Right atrium auricular region (tissue), 2 donors: ENCODE measurements at regions not wholly inside any gene's neighbourhood (a gene's known extent, or its start where the extent isn't known, plus 50 kb on each side); places are given as distances from the start of the nearest gene placed in this dataset.

Experiments used
- DNase-seq: peaks from one replicate; pipeline ENCODE4 v3.0.0-alpha.2; 2019; ENCODE audit warnings: low spot score
- H3K27ac ChIP-seq, 2 donors: fragments of 200-600 bp; sonication (generic); 1 replicate in 1 of 2; 2 replicates in 1 of 2; pipeline ENCODE4 v1.5.1; 2016 to 2019
- H3K27me3 ChIP-seq, 2 donors: fragments of 200-600 bp; sonication (generic); one replicate each; pipeline versions ENCODE4 v1.5.1 to v1.6.0; 2017 to 2019
- H3K36me3 ChIP-seq: fragments of 200-600 bp; sonication (generic); one replicate; pipeline ENCODE4 v1.5.1; 2016
- H3K4me1 ChIP-seq, 2 donors: fragments of 200-600 bp; sonication (generic); one replicate each; pipeline versions ENCODE4 v1.5.1 to v1.6.0; 2017 to 2019
- H3K4me3 ChIP-seq, 2 donors: fragments of 200-600 bp; sonication (generic); 1 replicate in 1 of 2; 2 replicates in 1 of 2; pipeline ENCODE4 v1.5.1; 2017 to 2019; ENCODE audit warnings: mild to moderate bottlenecking in 1 of 2, moderate library complexity in 1 of 2
- H3K9me3 ChIP-seq, 2 donors: fragments of 200-600 bp; sonication (generic); one replicate each; pipeline ENCODE4 v1.5.1; 2019
- TF ChIP-seq, protein P1 (sequence below), 2 donors: fragments of 200-600 bp; sonication (generic); IDR thresholded peaks; one replicate each; pipeline ENCODE4 v1.5.1; 2019; ENCODE audit warnings: antibody characterized with exemption in 2 of 2

DNA sequence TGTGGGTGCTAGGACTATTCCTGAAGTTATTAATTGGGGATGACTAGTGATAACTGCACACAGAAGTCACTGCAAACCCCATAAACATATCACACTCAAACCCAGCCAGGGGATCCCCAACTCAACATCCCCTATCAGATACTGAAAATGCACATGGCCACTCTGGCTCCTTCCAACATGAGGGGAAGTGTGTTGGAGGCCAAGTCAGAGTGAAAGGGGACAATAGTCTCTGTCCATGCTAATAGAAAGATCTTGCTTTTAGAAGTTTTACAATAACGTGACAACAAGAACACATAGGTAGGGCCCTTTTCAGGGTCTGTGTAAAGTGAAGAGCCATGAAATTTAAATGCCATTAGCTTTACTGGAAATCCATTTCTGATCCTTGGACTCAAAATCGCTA, 98.8 kb upstream of the SEMA6A start:
- no peaks in the 10 kb centered on the region for H3K4me1 ChIP-seq
- no peaks in the 10 kb centered on the region for H3K9me3 ChIP-seq
- H3K27me3 ChIP-seq: no peaks in the 10 kb centered on the region
- TF ChIP-seq, protein P1, sequence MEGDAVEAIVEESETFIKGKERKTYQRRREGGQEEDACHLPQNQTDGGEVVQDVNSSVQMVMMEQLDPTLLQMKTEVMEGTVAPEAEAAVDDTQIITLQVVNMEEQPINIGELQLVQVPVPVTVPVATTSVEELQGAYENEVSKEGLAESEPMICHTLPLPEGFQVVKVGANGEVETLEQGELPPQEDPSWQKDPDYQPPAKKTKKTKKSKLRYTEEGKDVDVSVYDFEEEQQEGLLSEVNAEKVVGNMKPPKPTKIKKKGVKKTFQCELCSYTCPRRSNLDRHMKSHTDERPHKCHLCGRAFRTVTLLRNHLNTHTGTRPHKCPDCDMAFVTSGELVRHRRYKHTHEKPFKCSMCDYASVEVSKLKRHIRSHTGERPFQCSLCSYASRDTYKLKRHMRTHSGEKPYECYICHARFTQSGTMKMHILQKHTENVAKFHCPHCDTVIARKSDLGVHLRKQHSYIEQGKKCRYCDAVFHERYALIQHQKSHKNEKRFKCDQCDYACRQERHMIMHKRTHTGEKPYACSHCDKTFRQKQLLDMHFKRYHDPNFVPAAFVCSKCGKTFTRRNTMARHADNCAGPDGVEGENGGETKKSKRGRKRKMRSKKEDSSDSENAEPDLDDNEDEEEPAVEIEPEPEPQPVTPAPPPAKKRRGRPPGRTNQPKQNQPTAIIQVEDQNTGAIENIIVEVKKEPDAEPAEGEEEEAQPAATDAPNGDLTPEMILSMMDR (IDR thresholded peaks at IDR 0.05): no peak
- no peak for DNase-seq
- no peaks in the 10 kb centered on the region for H3K36me3 ChIP-seq
- no peak overlapping the region for H3K4me3 ChIP-seq
- no peak overlapping the region for H3K27ac ChIP-seq

DNA sequence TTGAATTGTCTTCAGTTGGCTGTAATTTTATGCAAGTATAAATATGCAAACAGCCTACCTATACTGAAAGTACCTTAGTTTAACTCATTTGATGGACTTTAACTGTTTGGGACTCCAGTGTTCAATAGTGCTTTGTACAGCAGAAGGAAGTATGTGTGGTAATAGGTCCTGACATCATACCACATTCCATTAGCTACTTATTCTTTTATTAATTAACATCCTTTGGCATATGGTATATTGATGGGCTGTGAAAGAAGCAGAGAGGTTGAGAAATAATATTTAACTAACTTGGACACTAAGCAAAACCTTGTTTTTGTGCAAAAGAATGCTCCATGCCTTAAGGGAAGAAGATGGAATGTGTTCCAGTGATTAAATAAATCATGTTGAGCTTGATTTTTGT, 97.6 kb upstream of the SEMA6A start:
- Histone ChIP-seq H3K9me3 (no peaks in the 10 kb centered on the region), H3K27ac (no peak overlapping the region), H3K4me1 (no peaks in the 10 kb centered on the region), H3K27me3 (no peaks in the 10 kb centered on the region), H3K36me3 (no peaks in the 10 kb centered on the region), H3K4me3 (no peak overlapping the region)
- TF ChIP-seq, protein P1 (IDR thresholded peaks at IDR 0.05): no peak
- DNase-seq: no peak

DNA sequence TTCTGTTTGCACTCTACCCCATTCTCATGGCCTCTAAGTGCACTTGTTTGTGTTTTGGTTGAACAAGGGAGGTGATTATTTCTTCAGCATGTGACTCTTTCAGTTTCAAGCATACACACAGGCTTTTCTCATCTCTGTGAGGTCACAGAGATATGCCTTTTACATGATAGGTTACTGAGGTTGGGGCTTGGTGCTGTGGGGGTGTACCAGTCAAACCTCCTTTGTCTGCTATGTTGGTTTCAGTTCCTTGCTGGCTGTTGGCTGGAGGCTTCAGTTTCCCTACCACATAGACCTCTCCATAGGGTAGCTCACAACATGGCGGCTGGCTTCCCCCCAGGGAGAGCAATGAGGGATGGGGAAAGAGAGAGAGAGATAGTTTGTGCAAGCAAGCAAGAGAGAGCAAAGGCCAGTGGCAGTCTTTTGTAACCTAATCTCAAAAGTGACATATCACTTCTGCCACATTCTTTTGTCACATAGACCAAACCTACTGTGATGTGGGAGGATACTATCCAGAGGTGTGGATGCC, 96.7 kb upstream of the SEMA6A start:
- no peaks in the 10 kb centered on the region for H3K27me3 ChIP-seq
- H3K4me1 ChIP-seq: no peaks in the 10 kb centered on the region
- TF ChIP-seq, protein P1 (IDR thresholded peaks at IDR 0.05): no peak
- no peak overlapping the region for H3K27ac ChIP-seq
- no peak for DNase-seq
- H3K36me3 ChIP-seq: no peaks in the 10 kb centered on the region
- H3K4me3 ChIP-seq: no peak overlapping the region
- no peaks in the 10 kb centered on the region for H3K9me3 ChIP-seq

DNA sequence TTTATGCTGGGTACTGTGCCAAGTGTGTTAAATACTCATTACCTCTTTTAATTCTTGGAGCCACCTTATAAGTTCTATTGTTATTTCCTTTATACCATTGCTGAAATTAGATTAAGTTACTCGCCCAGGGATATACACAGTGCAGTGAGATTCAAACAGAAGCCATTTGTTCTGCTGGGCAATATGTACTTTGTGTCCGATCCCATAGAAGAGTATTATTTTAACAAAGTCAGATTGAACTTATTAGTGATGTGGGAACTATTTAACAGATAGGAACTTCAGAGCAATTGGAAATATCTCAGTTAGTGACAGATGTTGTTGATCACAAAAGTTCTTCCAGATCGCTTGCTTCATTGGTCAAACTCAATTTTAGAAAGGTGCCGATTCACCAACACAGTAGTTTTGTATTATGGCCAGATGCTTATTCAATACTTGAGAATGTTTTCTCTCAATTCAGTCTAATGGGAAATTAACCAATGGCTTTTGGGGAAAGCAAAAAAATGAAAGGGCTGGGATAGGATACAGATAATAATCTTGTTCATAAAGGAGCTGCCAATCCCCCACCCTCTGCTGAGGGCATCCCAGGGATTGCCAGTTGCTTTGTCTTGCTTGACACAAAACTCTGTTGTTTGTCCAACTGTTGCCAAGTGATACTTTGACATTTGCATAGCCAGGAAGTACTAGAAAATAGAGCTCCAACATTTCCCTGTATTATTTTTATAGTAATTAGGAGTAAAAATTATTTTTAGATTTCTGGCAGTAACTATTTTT, 94.8 kb upstream of the SEMA6A start:
- TF ChIP-seq, protein P1 (IDR thresholded peaks at IDR 0.05): no peak
- no peak overlapping the region for H3K4me3 ChIP-seq
- H3K4me1 ChIP-seq: no peaks in the 10 kb centered on the region
- no peak for DNase-seq
- no peaks in the 10 kb centered on the region for H3K36me3 ChIP-seq
- H3K9me3 ChIP-seq: no peaks in the 10 kb centered on the region
- no peaks in the 10 kb centered on the region for H3K27me3 ChIP-seq
- no peak overlapping the region for H3K27ac ChIP-seq

DNA sequence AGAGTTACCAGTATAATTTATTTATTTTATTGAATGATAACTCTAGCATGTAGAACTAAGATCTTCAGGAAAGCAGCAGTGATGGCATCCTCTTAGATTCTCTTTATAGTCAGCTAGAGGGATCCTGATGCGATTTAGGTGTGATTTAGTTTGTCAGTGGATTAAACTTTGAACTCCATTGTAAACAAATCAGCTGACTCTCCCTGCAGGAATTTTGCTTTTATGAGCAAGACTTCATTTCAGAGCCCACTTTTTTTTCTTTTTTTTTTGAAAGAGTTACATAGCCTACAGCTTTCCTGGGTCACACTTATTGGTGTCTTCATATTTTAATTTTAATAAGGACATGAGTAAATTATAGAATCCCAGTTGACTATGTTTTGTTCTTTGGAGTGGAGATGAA, 93.8 kb upstream of the SEMA6A start:
- TF ChIP-seq, protein P1 (IDR thresholded peaks at IDR 0.05): no peak
- no peaks in the 10 kb centered on the region for H3K4me1 ChIP-seq
- no peaks in the 10 kb centered on the region for H3K36me3 ChIP-seq
- H3K9me3 ChIP-seq: no peaks in the 10 kb centered on the region
- DNase-seq: no peak
- H3K27me3 ChIP-seq: no peaks in the 10 kb centered on the region
- H3K4me3 ChIP-seq: no peak overlapping the region
- H3K27ac ChIP-seq: no peak overlapping the region

DNA sequence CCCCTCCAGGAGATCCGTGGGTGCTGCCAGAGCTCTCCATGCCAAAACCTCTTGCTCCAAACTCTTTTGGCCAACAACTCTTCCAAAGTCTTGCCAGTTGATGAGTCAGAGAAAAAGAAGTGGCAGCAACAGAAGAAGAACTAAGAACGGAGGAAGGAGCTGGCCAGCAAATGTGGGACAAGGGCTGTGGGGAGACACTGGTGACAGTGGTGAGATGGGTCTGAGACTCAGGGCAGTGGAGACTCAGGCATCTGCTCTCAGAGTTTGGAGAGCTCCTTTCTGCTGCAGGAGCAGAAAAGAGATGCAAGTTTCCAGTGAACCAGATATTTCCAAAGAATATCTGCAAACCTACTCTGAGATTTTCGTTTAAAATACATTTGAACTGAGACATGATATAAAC, 92.3 kb upstream of the SEMA6A start:
- no peaks in the 10 kb centered on the region for H3K36me3 ChIP-seq
- TF ChIP-seq, protein P1 (IDR thresholded peaks at IDR 0.05): no peak
- no peak overlapping the region for H3K27ac ChIP-seq
- H3K4me3 ChIP-seq: no peak overlapping the region
- H3K4me1 ChIP-seq: no peaks in the 10 kb centered on the region
- H3K27me3 ChIP-seq: no peaks in the 10 kb centered on the region
- no peak for DNase-seq
- H3K9me3 ChIP-seq: peaks cover 0 to 1% of the 10 kb centered on the region in 2 donors
